Neural cell (in vitro differentiated cells): ENCODE measurements at regions not wholly inside any gene's neighbourhood (a gene's known extent, or its start where the extent isn't known, plus 50 kb on each side); places are given as distances from the start of the nearest gene placed in this dataset.

ENCODE experiments used
- H2AFZ ChIP-seq: fragments of 200-600, 300-800 bp; sonication (generic), shearing (Covaris generic); 2 replicates; pipeline ENCODE4 v1.6.0; 2014; ENCODE audit warnings: low read depth, mild to moderate bottlenecking, antibody characterized with exemption, low read length, moderate library complexity
- H3F3A ChIP-seq: fragments of 200-600 bp; shearing (Covaris generic); 2 replicates; pipeline ENCODE4 v1.6.1; 2016; ENCODE audit warnings: mild to moderate bottlenecking, moderate library complexity, mixed read lengths, antibody characterized with exemption, low read length; ENCODE audit not compliant: insufficient read depth, poor library complexity, severe bottlenecking
- H3K27ac ChIP-seq: fragments of 200-600, 300-800 bp; sonication (generic), shearing (Covaris generic); 2 replicates; pipeline ENCODE4 v1.5.1; 2014; ENCODE audit warnings: mild to moderate bottlenecking, low read length, moderate library complexity
- H3K27me3 ChIP-seq: fragments of 300-800, 200-600 bp; sonication (generic), shearing (Covaris generic); 2 replicates; pipeline ENCODE4 v1.6.0; 2014; ENCODE audit warnings: mild to moderate bottlenecking, low read depth, low read length, moderate library complexity; ENCODE audit not compliant: insufficient read depth
- H3K36me3 ChIP-seq: fragments of 300-800, 200-600 bp; sonication (generic), shearing (Covaris generic); 2 replicates; pipeline ENCODE4 v1.5.1; 2014; ENCODE audit warnings: mild to moderate bottlenecking, antibody characterized with exemption, low read length, moderate library complexity; ENCODE audit not compliant: insufficient read depth
- H3K4me2 ChIP-seq: fragments of 300-800, 200-600 bp; sonication (generic), shearing (Covaris generic); 2 replicates; pipeline ENCODE4 v1.6.0; 2014; ENCODE audit warnings: mild to moderate bottlenecking, low read length
- H3K4me3 ChIP-seq: fragments of 300-800, 200-600 bp; sonication (generic), shearing (Covaris generic); 2 replicates; pipeline ENCODE4 v1.5.1; 2014; ENCODE audit warnings: mild to moderate bottlenecking, low read length, moderate library complexity
- H3K79me2 ChIP-seq: fragments of 200-600 bp; shearing (Covaris generic); replicated peaks from 2 replicates; pipeline ENCODE4 v1.6.0; 2014; ENCODE audit warnings: mild to moderate bottlenecking, low read length, moderate library complexity; ENCODE audit not compliant: insufficient read depth
- H3K9ac ChIP-seq: fragments of 300-800, 200-600 bp; sonication (generic), shearing (Covaris generic); 2 replicates; pipeline ENCODE4 v1.6.1; 2016; ENCODE audit warnings: mild to moderate bottlenecking, low read length, mixed read lengths
- H3K9me2 ChIP-seq: fragments of 200-600 bp; shearing (Covaris generic); 2 replicates; pipeline ENCODE4 v1.6.1; 2016; ENCODE audit warnings: mild to moderate bottlenecking, low read length, mixed read lengths; ENCODE audit not compliant: insufficient read depth
- H3K9me3 ChIP-seq: fragments of 200-600, 300-800 bp; sonication (generic), shearing (Covaris generic); 2 replicates; pipeline ENCODE4 v1.6.1; 2016; ENCODE audit warnings: mild to moderate bottlenecking, mixed run types, low read length, moderate library complexity, mixed read lengths
- H4K20me1 ChIP-seq: fragments of 200-600 bp; shearing (Covaris generic); 2 replicates; pipeline ENCODE4 v1.6.1; 2016; ENCODE audit warnings: mild to moderate bottlenecking, mixed run types; ENCODE audit not compliant: insufficient read depth
- CTCF ChIP-seq: fragments of 450-650 bp; IDR thresholded peaks from 2 replicates; pipeline ENCODE4 v1.5.1; 2014; ENCODE audit warnings: antibody characterized with exemption, mild to moderate bottlenecking, moderate library complexity; ENCODE audit not compliant: poor library complexity, severe bottlenecking
- EP300 ChIP-seq: fragments of 450-650 bp; conservative IDR thresholded peaks from 2 replicates; pipeline ENCODE4 v1.6.1; 2014; ENCODE audit warnings: antibody characterized with exemption, mild to moderate bottlenecking, moderate library complexity; ENCODE audit not compliant: poor library complexity, severe bottlenecking
- EZH2 ChIP-seq: fragments of 200-600, 300-800 bp; shearing (Covaris generic), sonication (generic); IDR thresholded peaks from 2 replicates; pipeline ENCODE4 v1.6.1; 2014; ENCODE audit warnings: antibody characterized with exemption, low read length, borderline replicate concordance, mild to moderate bottlenecking; ENCODE audit not compliant: insufficient read depth, poor library complexity, severe bottlenecking
- MXI1 ChIP-seq: fragments of 450-650 bp; conservative IDR thresholded peaks from 2 replicates; pipeline ENCODE4 v1.6.1; 2014; ENCODE audit warnings: antibody characterized with exemption, mild to moderate bottlenecking; ENCODE audit not compliant: poor library complexity, severe bottlenecking
- POLR2AphosphoS5 ChIP-seq: IDR thresholded peaks from 2 replicates; pipeline ENCODE4 v1.6.1; 2012
- RAD21 ChIP-seq: fragments of 450-650 bp; conservative IDR thresholded peaks from 2 replicates; pipeline ENCODE4 v1.6.1; 2014; ENCODE audit warnings: antibody characterized with exemption, mild to moderate bottlenecking, moderate library complexity
- REST ChIP-seq: IDR thresholded peaks from 2 replicates; pipeline ENCODE4 v1.6.1; 2012; ENCODE audit warnings: borderline replicate concordance
- SMC3 ChIP-seq: fragments of 450-650 bp; conservative IDR thresholded peaks from 2 replicates; pipeline ENCODE4 v1.6.1; 2014; ENCODE audit warnings: antibody characterized with exemption, mild to moderate bottlenecking, moderate library complexity; ENCODE audit not compliant: poor library complexity
- TAF1 ChIP-seq: IDR thresholded peaks from 2 replicates; pipeline ENCODE4 v1.6.1; 2012; ENCODE audit warnings: low read depth

GRCh38 chr10:33618196-33618595 is 283.7 kb upstream of the NRP1 start:
- H4K20me1 ChIP-seq, result no peaks in the 10 kb centered on the region
- H3K4me3 ChIP-seq, result no peak overlapping the region
- no peak overlapping the region for H3K27ac ChIP-seq
- H2AFZ ChIP-seq, result no peak overlapping the region
- no peaks in the 10 kb centered on the region for H3K36me3 ChIP-seq
- H3K27me3 ChIP-seq, result no peaks in the 10 kb centered on the region
- TF ChIP-seq CTCF (no peak), EZH2 (no peak)
- H3F3A ChIP-seq, result no peaks in the 10 kb centered on the region
- no peaks in the 10 kb centered on the region for H3K9me3 ChIP-seq
- H3K4me2 ChIP-seq, result no peak overlapping the region
- H3K79me2 ChIP-seq, result no peaks in the 10 kb centered on the region
- H3K9ac ChIP-seq, result no peak overlapping the region
- no peaks in the 10 kb centered on the region for H3K9me2 ChIP-seq

- Histone ChIP-seq H4K20me1 (no peaks in the 10 kb centered on the region), H3K9me3 (no peaks in the 10 kb centered on the region), H3K27ac (no peak overlapping the region), H3K79me2 (no peaks in the 10 kb centered on the region), H3K36me3 (no peaks in the 10 kb centered on the region), H3K9me2 (no peaks in the 10 kb centered on the region), H3K4me2 (no peak overlapping the region), H3K4me3 (no peak overlapping the region), H3F3A (no peaks in the 10 kb centered on the region), H2AFZ (no peak overlapping the region), H3K9ac (no peak overlapping the region), H3K27me3 (no peaks in the 10 kb centered on the region)
- TF ChIP-seq TAF1 (no peak), MXI1 (no peak), CTCF (no peak), EZH2 (no peak), SMC3 (no peak), EP300 (no peak), REST (no peak), POLR2AphosphoS5 (no peak), RAD21 (no peak)
These were observed 283.1 kb upstream of the NRP1 start for GRCh38 chr10:33617381-33618080.
